ENCODE measurements at regions not wholly inside any gene's neighbourhood (a gene's known extent, or its start where the extent isn't known, plus 50 kb on each side); places are given as distances from the start of the nearest gene placed in this dataset.

GRCh38 chr9:108316066-108316465, 539.7 kb downstream of the ACTL7B start:
- no peak for DNase-seq

- DNase-seq, result no peak
Measured at GRCh38 chr9:108311745-108312144, 544.0 kb downstream of the ACTL7B start.

- DNase-seq, result no peak
Measured at GRCh38 chr9:108310202-108310601, 545.6 kb downstream of the ACTL7B start.

GRCh38 chr9:108300306-108301287, 555.2 kb downstream of the ACTL7B start:
- DNase-seq, result no peak

GRCh38 chr9:108297073-108297472, 558.7 kb downstream of the ACTL7B start:
- DNase-seq, result no peak

- DNase-seq, result no peak
Measured at GRCh38 chr9:108296056-108296455, 559.7 kb downstream of the ACTL7B start.

GRCh38 chr9:108291586-108291932, 564.2 kb downstream of the ACTL7B start:
- no peak for DNase-seq

- no peak for DNase-seq
Measured at GRCh38 chr9:108290839-108291585, 564.8 kb downstream of the ACTL7B start.

- DNase-seq, result no peak
Measured at GRCh38 chr9:108286638-108287206, 569.1 kb downstream of the ACTL7B start.

- DNase-seq, result no peak
Measured at GRCh38 chr9:108283696-108284095, 572.1 kb downstream of the ACTL7B start.

GRCh38 chr9:108282872-108283271, 572.9 kb downstream of the ACTL7B start:
- DNase-seq, result no peak

- DNase-seq, result no peak
Measured at GRCh38 chr9:108281696-108282095, 574.1 kb downstream of the ACTL7B start.

- DNase-seq, result no peak
Measured at GRCh38 chr9:108278341-108278740, 577.4 kb downstream of the ACTL7B start.

- no peak for DNase-seq
Measured at GRCh38 chr9:108277216-108277615, 578.6 kb downstream of the ACTL7B start.

- no peak for DNase-seq
Measured at GRCh38 chr9:108275906-108276305, 579.9 kb downstream of the ACTL7B start.

- no peak for DNase-seq
Measured at GRCh38 chr9:108274971-108275370, 580.8 kb downstream of the ACTL7B start.

GRCh38 chr9:108273988-108274387, 581.8 kb downstream of the ACTL7B start:
- no peak for DNase-seq

GRCh38 chr9:108272349-108272899, 583.4 kb downstream of the ACTL7B start:
- peak; percentile 90 for DNase-seq

GRCh38 chr9:108271646-108272348, 584.0 kb downstream of the ACTL7B start:
- DNase-seq, result peak; percentile 94

- DNase-seq, result no peak
Measured at GRCh38 chr9:108271236-108271635, 584.5 kb downstream of the ACTL7B start.

- DNase-seq, result no peak
Measured at GRCh38 chr9:108270561-108270960, 585.2 kb downstream of the ACTL7B start.

- no peak for DNase-seq
Measured at GRCh38 chr9:108270051-108270450, 585.7 kb downstream of the ACTL7B start.

GRCh38 chr9:108269371-108269770, 586.4 kb downstream of the ACTL7B start:
- DNase-seq, result no peak
